B cell (primary cell): ENCODE measurements at regions not wholly inside any gene's neighbourhood (a gene's known extent, or its start where the extent isn't known, plus 50 kb on each side); places are given as distances from the start of the nearest gene placed in this dataset.
A peak's percentile ranks its signal among the peaks of the same experiment; 100 is the strongest.

ENCODE experiments used
- CTCF ChIP-seq: fragments of 200-600 bp; IDR thresholded peaks from one replicate; pipeline ENCODE4 v1.8.0; 2022; ENCODE audit warnings: antibody characterized with exemption, mild to moderate bottlenecking
- EZH2 ChIP-seq: IDR thresholded peaks from 2 replicates; pipeline ENCODE4 v1.6.1; 2012; ENCODE audit warnings: borderline replicate concordance, low read depth, mild to moderate bottlenecking, moderate library complexity, low read length; ENCODE audit not compliant: insufficient read depth, poor library complexity, severe bottlenecking

- TF ChIP-seq CTCF = peak; percentile 11
- no peak for TF ChIP-seq EZH2
These were observed 195.2 kb downstream of the MAP2K6 start for GRCh38 chr17:69609473-69610305.
